ENCODE measurements at regions not wholly inside any gene's neighbourhood (a gene's known extent, or its start where the extent isn't known, plus 50 kb on each side); places are given as distances from the start of the nearest gene placed in this dataset.

GRCh38 chr9:117649126-117649525, 55.1 kb upstream of the TLR4 start:
- Mint-ChIP-seq H3K27ac (no peak overlapping the region), H3K4me1 (ENCODE audit: low read depth) (no peaks in the 10 kb centered on the region), H3K36me3 (ENCODE audit: low read depth) (no peaks in the 10 kb centered on the region), H3K27me3 (peaks cover 52% of the 10 kb centered on the region), H3K4me3 (no peak overlapping the region), H3K9me3 (no peaks in the 10 kb centered on the region)
- ATAC-seq (ENCODE audit: poor library complexity) (no peak), DNase-seq (no peak)
- CTCF ChIA-PET = no interaction called here
- Histone ChIP-seq H3K36me3 (ENCODE audit: insufficient read depth, low read length) (no peaks in the 10 kb centered on the region), H3K4me3 (ENCODE audit: low read length) (no peak overlapping the region), H3K9me3 (ENCODE audit: control insufficient read depth in 1 of 2, insufficient read depth in 1 of 2, low read length in 2 of 2) (no peaks in the 10 kb centered on the region), H3K27ac (ENCODE audit: low read depth in 1 of 2, low read length in 2 of 2) (no peak overlapping the region), H3K4me1 (ENCODE audit: insufficient read depth, low read length) (peaks cover 7% of the 10 kb centered on the region), H3K27me3 (ENCODE audit: control insufficient read depth in 1 of 2, insufficient read depth in 2 of 2, low read length in 2 of 2) (peaks cover 0 to 5% of the 10 kb centered on the region in 2 experiments)
- TF ChIP-seq, protein P1, sequence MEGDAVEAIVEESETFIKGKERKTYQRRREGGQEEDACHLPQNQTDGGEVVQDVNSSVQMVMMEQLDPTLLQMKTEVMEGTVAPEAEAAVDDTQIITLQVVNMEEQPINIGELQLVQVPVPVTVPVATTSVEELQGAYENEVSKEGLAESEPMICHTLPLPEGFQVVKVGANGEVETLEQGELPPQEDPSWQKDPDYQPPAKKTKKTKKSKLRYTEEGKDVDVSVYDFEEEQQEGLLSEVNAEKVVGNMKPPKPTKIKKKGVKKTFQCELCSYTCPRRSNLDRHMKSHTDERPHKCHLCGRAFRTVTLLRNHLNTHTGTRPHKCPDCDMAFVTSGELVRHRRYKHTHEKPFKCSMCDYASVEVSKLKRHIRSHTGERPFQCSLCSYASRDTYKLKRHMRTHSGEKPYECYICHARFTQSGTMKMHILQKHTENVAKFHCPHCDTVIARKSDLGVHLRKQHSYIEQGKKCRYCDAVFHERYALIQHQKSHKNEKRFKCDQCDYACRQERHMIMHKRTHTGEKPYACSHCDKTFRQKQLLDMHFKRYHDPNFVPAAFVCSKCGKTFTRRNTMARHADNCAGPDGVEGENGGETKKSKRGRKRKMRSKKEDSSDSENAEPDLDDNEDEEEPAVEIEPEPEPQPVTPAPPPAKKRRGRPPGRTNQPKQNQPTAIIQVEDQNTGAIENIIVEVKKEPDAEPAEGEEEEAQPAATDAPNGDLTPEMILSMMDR (IDR thresholded peaks at IDR 0.05) = no peak
- POLR2A ChIA-PET = no interaction called here
- intact Hi-C loops (cut with DNase I, micrococcal nuclease) = no loop called here

DNA sequence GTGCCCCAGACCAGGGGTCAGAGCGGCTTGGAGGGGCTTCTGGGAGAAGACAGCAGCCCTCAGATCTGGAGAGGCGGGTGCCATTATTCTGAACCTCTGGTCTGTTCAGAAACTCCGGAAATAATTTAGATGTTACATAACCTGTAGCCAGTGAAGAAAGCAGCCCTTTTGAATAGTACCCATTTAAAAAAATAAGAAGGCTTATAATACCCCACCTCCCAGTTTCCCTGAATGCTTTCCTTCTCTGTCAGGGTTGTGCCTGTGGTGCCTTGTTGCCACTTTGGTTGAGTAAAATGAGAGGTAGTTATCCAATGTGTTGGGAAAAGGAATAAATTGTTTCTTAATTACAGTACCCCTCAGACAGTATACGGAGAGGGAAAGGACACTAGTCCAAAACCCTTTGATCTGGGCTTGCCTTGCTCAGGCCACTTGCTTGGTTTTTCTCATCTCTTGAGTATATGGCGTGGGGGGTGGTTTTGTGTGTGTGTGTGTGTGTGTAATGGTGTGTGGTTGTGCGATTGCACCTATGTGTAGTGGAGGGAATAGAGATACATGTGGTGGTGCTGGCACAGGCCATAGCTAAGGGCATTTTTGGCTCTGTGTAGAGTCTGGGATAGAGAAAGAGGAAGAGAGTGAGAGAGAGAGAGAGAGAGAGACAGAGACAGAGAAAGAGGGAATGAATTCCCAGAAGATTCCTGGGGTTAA, 59.1 kb upstream of the TLR4 start:
- H3K4me3 Mint-ChIP-seq = no peak overlapping the region
- peaks cover 73% of the 10 kb centered on the region for H3K27me3 Mint-ChIP-seq
- DNase-seq (no peak), ATAC-seq (ENCODE audit: poor library complexity) (no peak)
- no peaks in the 10 kb centered on the region for H3K9me3 Mint-ChIP-seq
- intact Hi-C loops (cut with DNase I, micrococcal nuclease) = no loop called here
- H3K36me3 Mint-ChIP-seq (ENCODE audit: low read depth) = no peaks in the 10 kb centered on the region
- peaks cover 0 to 4% of the 10 kb centered on the region in 2 experiments for H3K9me3 ChIP-seq (ENCODE audit: control insufficient read depth in 1 of 2, insufficient read depth in 1 of 2, low read length in 2 of 2)
- H3K27ac ChIP-seq (ENCODE audit: low read depth in 1 of 2, low read length in 2 of 2) = no peak overlapping the region
- peaks cover 0 to 8% of the 10 kb centered on the region in 2 experiments for H3K27me3 ChIP-seq (ENCODE audit: control insufficient read depth in 1 of 2, insufficient read depth in 2 of 2, low read length in 2 of 2)
- H3K36me3 ChIP-seq (ENCODE audit: insufficient read depth, low read length) = no peaks in the 10 kb centered on the region
- TF ChIP-seq, protein P1 (IDR thresholded peaks at IDR 0.05) = no peak
- no peak overlapping the region for H3K27ac Mint-ChIP-seq
- no peak overlapping the region for H3K4me3 ChIP-seq (ENCODE audit: low read length)
- no peaks in the 10 kb centered on the region for H3K4me1 Mint-ChIP-seq (ENCODE audit: low read depth)
- ChIA-PET CTCF (interaction anchor here (1.0 kb wide), 1 partner anchor 11 kb away, joined by 3 read pairs; no protein-coding TSS in a partner anchor), POLR2A (no interaction called here)
- H3K4me1 ChIP-seq (ENCODE audit: insufficient read depth, low read length) = peaks cover 7% of the 10 kb centered on the region

- no peak overlapping the region for H3K4me3 Mint-ChIP-seq
Measured at GRCh38 chr9:117644133-117644931, 59.9 kb upstream of the TLR4 start.

More at GRCh38 chr9:117644133-117644931, 59.9 kb upstream of the TLR4 start:
- Mint-ChIP-seq H3K4me1 (ENCODE audit: low read depth) (no peaks in the 10 kb centered on the region), H3K27me3 (peaks cover 71% of the 10 kb centered on the region), H3K9me3 (no peaks in the 10 kb centered on the region), H3K27ac (no peak overlapping the region), H3K36me3 (ENCODE audit: low read depth) (no peaks in the 10 kb centered on the region)
- peak; percentile 2 to 69 (median 36) for DNase-seq
- POLR2A ChIA-PET = no interaction called here
- no peaks in the 10 kb centered on the region for H3K36me3 ChIP-seq (ENCODE audit: insufficient read depth, low read length)
- CTCF ChIA-PET = interaction anchor here (1.0 kb wide), 1 partner anchor 12 kb away, joined by 3 read pairs; no protein-coding TSS in a partner anchor
- ATAC-seq (ENCODE audit: poor library complexity) = peak; percentile 32
- H3K9me3 ChIP-seq (ENCODE audit: control insufficient read depth in 1 of 2, insufficient read depth in 1 of 2, low read length in 2 of 2) = peaks cover 0 to 4% of the 10 kb centered on the region in 2 experiments
- no peak overlapping the region for H3K27ac ChIP-seq (ENCODE audit: low read depth in 1 of 2, low read length in 2 of 2)
- H3K27me3 ChIP-seq (ENCODE audit: control insufficient read depth in 1 of 2, insufficient read depth in 2 of 2, low read length in 2 of 2) = peaks cover 0 to 8% of the 10 kb centered on the region in 2 experiments
- H3K4me1 ChIP-seq (ENCODE audit: insufficient read depth, low read length) = peaks cover 7% of the 10 kb centered on the region
- intact Hi-C loops (cut with DNase I, micrococcal nuclease) = no loop called here
- TF ChIP-seq, protein P1 (IDR thresholded peaks at IDR 0.05) = peak; percentile 55
- H3K4me3 ChIP-seq (ENCODE audit: low read length) = no peak overlapping the region
